ENCODE measurements at regions not wholly inside any gene's neighbourhood (a gene's known extent, or its start where the extent isn't known, plus 50 kb on each side); places are given as distances from the start of the nearest gene placed in this dataset.

GRCh38 chr4:13285336-13285735, 198.8 kb downstream of the RAB28 start:
- no peaks in the 10 kb centered on the region for H3K27me3 Mint-ChIP-seq (ENCODE audit: insufficient read depth)
- no peaks in the 10 kb centered on the region for H3K36me3 Mint-ChIP-seq (ENCODE audit: low read depth)
- H3K27ac Mint-ChIP-seq, result no peak overlapping the region
- Histone ChIP-seq H3K4me3 (ENCODE audit: low read length) (no peak overlapping the region), H3K36me3 (ENCODE audit: control insufficient read depth, insufficient read depth, low read length) (no peaks in the 10 kb centered on the region), H3K27me3 (ENCODE audit: control insufficient read depth, insufficient read depth, low read length, poor library complexity, severe bottlenecking) (no peaks in the 10 kb centered on the region), H3K9ac (ENCODE audit: extremely low read depth, low read length, poor library complexity, severe bottlenecking) (no peak overlapping the region), H3K9me3 (ENCODE audit: control insufficient read depth, low read length) (peaks cover 7% of the 10 kb centered on the region), H3K4me1 (ENCODE audit: control insufficient read depth, insufficient read depth, low read length) (no peaks in the 10 kb centered on the region), H3K27ac (ENCODE audit: low read depth, low read length) (no peak overlapping the region)
- peaks cover 20% of the 10 kb centered on the region for H3K9me3 Mint-ChIP-seq
- no peak for DNase-seq
- no peak for TF ChIP-seq CTCF (conservative IDR thresholded peaks at IDR 0.05)
- no peak overlapping the region for H3K4me3 Mint-ChIP-seq
- no peaks in the 10 kb centered on the region for H3K4me1 Mint-ChIP-seq

GRCh38 chr4:13284932-13285331, 199.2 kb downstream of the RAB28 start:
- Mint-ChIP-seq H3K36me3 (ENCODE audit: low read depth) (no peaks in the 10 kb centered on the region), H3K27ac (no peak overlapping the region), H3K4me3 (no peak overlapping the region), H3K27me3 (ENCODE audit: insufficient read depth) (no peaks in the 10 kb centered on the region), H3K4me1 (no peaks in the 10 kb centered on the region), H3K9me3 (peaks cover 20% of the 10 kb centered on the region)
- no peak for TF ChIP-seq CTCF (conservative IDR thresholded peaks at IDR 0.05)
- Histone ChIP-seq H3K27me3 (ENCODE audit: control insufficient read depth, insufficient read depth, low read length, poor library complexity, severe bottlenecking) (no peaks in the 10 kb centered on the region), H3K4me1 (ENCODE audit: control insufficient read depth, insufficient read depth, low read length) (no peaks in the 10 kb centered on the region), H3K36me3 (ENCODE audit: control insufficient read depth, insufficient read depth, low read length) (no peaks in the 10 kb centered on the region), H3K9me3 (ENCODE audit: control insufficient read depth, low read length) (peaks cover 7% of the 10 kb centered on the region), H3K9ac (ENCODE audit: extremely low read depth, low read length, poor library complexity, severe bottlenecking) (no peak overlapping the region), H3K4me3 (ENCODE audit: low read length) (no peak overlapping the region), H3K27ac (ENCODE audit: low read depth, low read length) (no peak overlapping the region)
- WGBS, 2 experiments (ENCODE audit: insufficient coverage in 1 of 2, insufficient read length in 1 of 2), result 95% methylated on average over 2 of the region's 2 CpGs; no CpG with 5 or more reads in 1 of the 2 experiments
- no peak for DNase-seq

- peaks cover 3% of the 10 kb centered on the region for H3K36me3 Mint-ChIP-seq (ENCODE audit: low read depth)
- 94% methylated on average over 1 of the region's 1 CpG; no CpG with 5 or more reads in 1 of the 2 experiments for WGBS, 2 experiments (ENCODE audit: insufficient coverage in 1 of 2, insufficient read length in 1 of 2)
- H3K4me3 Mint-ChIP-seq, result no peak overlapping the region
- H3K27me3 Mint-ChIP-seq (ENCODE audit: insufficient read depth), result no peaks in the 10 kb centered on the region
- no peaks in the 10 kb centered on the region for H3K4me1 Mint-ChIP-seq
- Histone ChIP-seq H3K9ac (ENCODE audit: extremely low read depth, low read length, poor library complexity, severe bottlenecking) (no peak overlapping the region), H3K4me3 (ENCODE audit: low read length) (no peak overlapping the region), H3K27me3 (ENCODE audit: control insufficient read depth, insufficient read depth, low read length, poor library complexity, severe bottlenecking) (no peaks in the 10 kb centered on the region), H3K27ac (ENCODE audit: low read depth, low read length) (no peak overlapping the region), H3K9me3 (ENCODE audit: control insufficient read depth, low read length) (peaks cover 12% of the 10 kb centered on the region), H3K4me1 (ENCODE audit: control insufficient read depth, insufficient read depth, low read length) (no peaks in the 10 kb centered on the region), H3K36me3 (ENCODE audit: control insufficient read depth, insufficient read depth, low read length) (no peaks in the 10 kb centered on the region)
- H3K27ac Mint-ChIP-seq, result no peak overlapping the region
- no peak for TF ChIP-seq CTCF (conservative IDR thresholded peaks at IDR 0.05)
- DNase-seq, result no peak
- peaks cover 22% of the 10 kb centered on the region for H3K9me3 Mint-ChIP-seq
Observed at GRCh38 chr4:13276357-13276756, 207.8 kb downstream of the RAB28 start.
